Lower leg skin (tissue), 3 donors: ENCODE measurements at regions not wholly inside any gene's neighbourhood (a gene's known extent, or its start where the extent isn't known, plus 50 kb on each side); places are given as distances from the start of the nearest gene placed in this dataset.

Source experiments
- POLR2A ChIP-seq, 2 donors: fragments of 450-650 bp; IDR thresholded peaks; one replicate each; pipeline ENCODE4 v1.6.1; 2016 to 2017; ENCODE audit warnings: antibody characterized with exemption in 2 of 2, mild to moderate bottlenecking in 1 of 2, moderate library complexity in 1 of 2
- TF ChIP-seq, protein P1 (sequence below), 3 donors: fragments of 450-650 bp; IDR thresholded peaks; one replicate each; pipeline ENCODE4 v1.5.1; 2016; ENCODE audit warnings: antibody characterized with exemption in 3 of 3, mild to moderate bottlenecking in 3 of 3, moderate library complexity in 2 of 3

DNA sequence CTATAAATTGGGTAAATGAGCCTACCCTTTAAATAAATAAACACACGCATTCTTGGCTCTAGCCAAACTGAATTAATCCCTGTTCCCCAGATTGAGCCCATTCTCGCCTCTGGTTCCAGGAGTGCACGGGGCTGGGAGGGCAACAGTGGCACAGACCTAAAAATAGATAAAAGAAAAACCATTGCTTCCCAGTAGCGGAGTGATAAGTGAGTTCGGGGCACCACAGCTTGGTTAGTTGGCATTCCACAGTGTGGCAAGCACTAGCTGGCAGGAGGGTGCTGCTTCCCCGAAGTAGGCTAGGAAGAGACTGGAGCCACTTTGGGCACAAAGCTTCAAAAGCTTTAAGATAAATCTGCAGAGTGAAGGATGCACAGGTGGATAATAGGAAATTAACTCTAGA, 322.2 kb upstream of the SGCD start:
- TF ChIP-seq, protein P1, sequence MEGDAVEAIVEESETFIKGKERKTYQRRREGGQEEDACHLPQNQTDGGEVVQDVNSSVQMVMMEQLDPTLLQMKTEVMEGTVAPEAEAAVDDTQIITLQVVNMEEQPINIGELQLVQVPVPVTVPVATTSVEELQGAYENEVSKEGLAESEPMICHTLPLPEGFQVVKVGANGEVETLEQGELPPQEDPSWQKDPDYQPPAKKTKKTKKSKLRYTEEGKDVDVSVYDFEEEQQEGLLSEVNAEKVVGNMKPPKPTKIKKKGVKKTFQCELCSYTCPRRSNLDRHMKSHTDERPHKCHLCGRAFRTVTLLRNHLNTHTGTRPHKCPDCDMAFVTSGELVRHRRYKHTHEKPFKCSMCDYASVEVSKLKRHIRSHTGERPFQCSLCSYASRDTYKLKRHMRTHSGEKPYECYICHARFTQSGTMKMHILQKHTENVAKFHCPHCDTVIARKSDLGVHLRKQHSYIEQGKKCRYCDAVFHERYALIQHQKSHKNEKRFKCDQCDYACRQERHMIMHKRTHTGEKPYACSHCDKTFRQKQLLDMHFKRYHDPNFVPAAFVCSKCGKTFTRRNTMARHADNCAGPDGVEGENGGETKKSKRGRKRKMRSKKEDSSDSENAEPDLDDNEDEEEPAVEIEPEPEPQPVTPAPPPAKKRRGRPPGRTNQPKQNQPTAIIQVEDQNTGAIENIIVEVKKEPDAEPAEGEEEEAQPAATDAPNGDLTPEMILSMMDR (IDR thresholded peaks at IDR 0.05) = no peak
- TF ChIP-seq POLR2A (IDR thresholded peaks at IDR 0.05) = no peak
